Psoas muscle (tissue), 7 donors: ENCODE measurements at regions not wholly inside any gene's neighbourhood (a gene's known extent, or its start where the extent isn't known, plus 50 kb on each side); places are given as distances from the start of the nearest gene placed in this dataset.

Experiments used
- ATAC-seq, 4 donors: fragments of 200-7000 bp; cut with Tn5 transposase; one replicate each; pipeline ENCODE4 v1.9.1; 2020; ENCODE audit warnings: moderate library complexity in 3 of 4, mild to moderate bottlenecking in 2 of 4
- DNase-seq, 2 donors: peaks; one replicate each; pipeline ENCODE4 v3.0.0-alpha.2; 2020
- H3K27ac ChIP-seq: fragments of 200-600 bp; one replicate; pipeline ENCODE4 v1.8.0; 2022
- H3K27me3 ChIP-seq, 3 donors: fragments of 200-600 bp in 1 of 3; one replicate each; pipeline versions ENCODE4 v1.6.1 to v1.8.0; 2013 to 2022; ENCODE audit warnings: low read length in 2 of 3, mild to moderate bottlenecking in 2 of 3, moderate library complexity in 1 of 3; ENCODE audit not compliant: insufficient read depth in 3 of 3
- H3K36me3 ChIP-seq, 2 donors: fragments of 200-600 bp in 1 of 2; one replicate each; pipeline versions ENCODE4 v1.6.1 to v1.8.0; 2013 to 2022; ENCODE audit warnings: low read depth in 1 of 2, mild to moderate bottlenecking in 1 of 2, moderate library complexity in 1 of 2; ENCODE audit not compliant: insufficient read depth in 1 of 2
- H3K4me1 ChIP-seq: fragments of 200-600 bp; one replicate; pipeline ENCODE4 v1.8.0; 2022
- H3K4me3 ChIP-seq: fragments of 200-600 bp; one replicate; pipeline ENCODE4 v1.8.0; 2022; ENCODE audit warnings: mild to moderate bottlenecking
- H3K9me3 ChIP-seq: fragments of 200-600 bp; one replicate; pipeline ENCODE4 v1.8.0; 2022
- WGBS, 3 donors: extraction: QIAGEN DNeasy Blood & Tissue Kit; methylation state at CpG; one replicate each; pipeline versions ENCODE4 v1.1.6 to v1.1.7; 2013; 5-methylcytosine and 5-hydroxymethylcytosine counted together
- intact Hi-C, 2 donors: fragments of 100-400 bp; cut with DNase I; formaldehyde crosslinking; loops; one replicate each; pipeline versions ENCODE4 v1.11.0 to v1.14.2; 2022
- TF ChIP-seq, protein P1 (sequence below): fragments of 200-600 bp; IDR thresholded peaks from one replicate; pipeline ENCODE4 v1.8.0; 2022; ENCODE audit warnings: antibody characterized with exemption
- donor health status: healthy with polysubstance abuse.
- donor health status: DM: no; HTN: no; CAD: no; lungs with moderate emphysema.
- donor health status: Bipolar disorder and iron deficiency.
- donor health status: healthy.
- donor health status: DM: yes; HTN: yes; CAD: no.
- donor health status: DM: no; HTN: no; CAD: no.
- donor health status: DM: yes; HTN: yes; CAD: no.

DNA sequence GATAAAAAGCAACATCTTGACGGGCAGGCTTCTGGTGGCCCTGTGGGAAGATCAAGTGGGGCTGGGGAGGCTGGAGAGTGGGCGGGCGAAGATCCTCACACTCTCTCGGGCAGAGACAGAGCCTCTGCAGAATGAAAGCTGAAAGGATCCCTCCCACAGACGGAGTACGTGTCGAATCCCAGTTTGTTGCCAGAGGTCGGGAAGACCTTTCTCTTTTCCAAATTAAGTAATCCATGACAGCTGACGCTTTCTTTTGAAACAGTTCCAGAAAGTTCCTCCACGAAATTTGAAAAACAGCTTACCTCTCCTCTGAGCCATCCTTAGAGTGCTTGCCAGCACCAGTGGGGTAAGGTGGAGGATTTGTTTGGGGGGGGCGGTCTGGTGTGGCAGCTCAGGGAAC, 155.6 kb upstream of the SMLR1 start:
- DNase-seq (peak; percentile 17 to 50), ATAC-seq (peak in 2 of 4 donors; percentile 54 to 61)
- WGBS, 3 donors = 26 to 36% (median 31%) methylated on average over 11 of the region's 11 CpGs
- intact Hi-C loops = no loop called here
- H3K27me3 ChIP-seq = no peaks in the 10 kb centered on the region
- H3K36me3 ChIP-seq = no peaks in the 10 kb centered on the region
- no peak overlapping the region for H3K4me3 ChIP-seq
- TF ChIP-seq, protein P1, sequence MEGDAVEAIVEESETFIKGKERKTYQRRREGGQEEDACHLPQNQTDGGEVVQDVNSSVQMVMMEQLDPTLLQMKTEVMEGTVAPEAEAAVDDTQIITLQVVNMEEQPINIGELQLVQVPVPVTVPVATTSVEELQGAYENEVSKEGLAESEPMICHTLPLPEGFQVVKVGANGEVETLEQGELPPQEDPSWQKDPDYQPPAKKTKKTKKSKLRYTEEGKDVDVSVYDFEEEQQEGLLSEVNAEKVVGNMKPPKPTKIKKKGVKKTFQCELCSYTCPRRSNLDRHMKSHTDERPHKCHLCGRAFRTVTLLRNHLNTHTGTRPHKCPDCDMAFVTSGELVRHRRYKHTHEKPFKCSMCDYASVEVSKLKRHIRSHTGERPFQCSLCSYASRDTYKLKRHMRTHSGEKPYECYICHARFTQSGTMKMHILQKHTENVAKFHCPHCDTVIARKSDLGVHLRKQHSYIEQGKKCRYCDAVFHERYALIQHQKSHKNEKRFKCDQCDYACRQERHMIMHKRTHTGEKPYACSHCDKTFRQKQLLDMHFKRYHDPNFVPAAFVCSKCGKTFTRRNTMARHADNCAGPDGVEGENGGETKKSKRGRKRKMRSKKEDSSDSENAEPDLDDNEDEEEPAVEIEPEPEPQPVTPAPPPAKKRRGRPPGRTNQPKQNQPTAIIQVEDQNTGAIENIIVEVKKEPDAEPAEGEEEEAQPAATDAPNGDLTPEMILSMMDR = no peak
- no peaks in the 10 kb centered on the region for H3K4me1 ChIP-seq
- H3K9me3 ChIP-seq = no peaks in the 10 kb centered on the region
- peak overlapping the region; percentile 40 for H3K27ac ChIP-seq

DNA sequence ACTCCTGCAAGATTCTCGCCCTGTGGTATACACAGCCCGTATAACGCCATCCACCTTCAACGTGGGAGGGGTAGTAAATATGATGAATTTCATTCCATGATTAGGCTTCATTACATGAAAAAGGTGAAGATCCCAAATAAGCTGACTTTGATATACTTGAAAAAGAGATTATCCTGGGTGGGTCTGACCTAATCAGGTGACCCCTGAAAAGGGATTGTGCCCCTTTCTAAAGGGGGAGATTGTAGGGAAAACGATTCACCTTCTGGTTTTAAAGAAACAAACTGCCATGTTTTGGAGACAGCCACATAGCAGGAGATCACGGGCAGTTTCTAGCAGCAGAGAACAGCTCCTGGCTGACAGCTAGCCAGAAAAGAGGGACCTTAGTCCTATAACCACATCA, 155.1 kb upstream of the SMLR1 start:
- intact Hi-C loops = no loop called here
- ATAC-seq (no peak), DNase-seq (no peak)
- no peaks in the 10 kb centered on the region for H3K9me3 ChIP-seq
- no peak overlapping the region for H3K4me3 ChIP-seq
- 91 to 93% (median 93%) methylated on average over 6 of the region's 6 CpGs for WGBS, 3 donors
- H3K36me3 ChIP-seq = no peaks in the 10 kb centered on the region
- no peaks in the 10 kb centered on the region for H3K4me1 ChIP-seq
- TF ChIP-seq, protein P1 = no peak
- H3K27me3 ChIP-seq = no peaks in the 10 kb centered on the region
- H3K27ac ChIP-seq = no peak overlapping the region

DNA sequence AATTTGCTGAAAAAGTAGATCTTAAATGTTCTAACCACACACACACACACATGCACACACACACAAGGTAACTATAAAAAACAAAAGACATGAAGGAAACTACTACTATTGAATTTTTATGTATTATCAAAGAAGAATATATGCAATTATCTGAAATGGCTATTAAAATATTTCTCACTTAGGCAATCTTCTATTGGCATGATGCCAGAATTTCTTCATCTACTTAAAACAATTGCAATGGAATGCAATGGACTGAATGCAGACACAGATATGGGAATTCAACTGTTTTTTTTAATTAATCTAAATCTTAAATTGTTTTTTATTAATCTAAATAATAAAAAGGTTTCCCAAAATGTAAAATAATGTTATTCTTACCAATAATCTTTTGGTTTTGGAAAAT, 152.6 kb upstream of the SMLR1 start:
- intact Hi-C loops = no loop called here

DNA sequence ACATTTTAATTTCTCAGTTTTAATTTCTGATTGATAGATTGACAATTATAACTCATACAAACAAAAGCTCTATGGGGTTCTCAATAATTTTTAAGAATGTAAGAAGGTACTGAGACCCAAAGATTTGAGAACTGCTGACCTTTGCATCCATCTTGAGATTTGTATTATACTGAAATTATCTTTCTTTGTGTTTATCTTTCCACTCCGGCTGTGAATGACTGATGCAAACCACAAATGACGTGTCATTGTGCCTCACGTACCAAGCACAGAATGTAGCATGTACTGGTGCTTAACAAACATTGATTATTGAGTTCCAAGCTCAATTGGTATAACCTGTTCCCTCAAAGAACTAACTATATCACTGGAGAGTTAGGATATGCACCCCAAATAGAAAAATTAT, 152.1 kb upstream of the SMLR1 start:
- 82 to 89% (median 87%) methylated on average over 3 of the region's 3 CpGs for WGBS, 3 donors
- ATAC-seq (no peak), DNase-seq (no peak)
- no peaks in the 10 kb centered on the region for H3K36me3 ChIP-seq
- H3K9me3 ChIP-seq = no peaks in the 10 kb centered on the region
- no peak overlapping the region for H3K4me3 ChIP-seq
- TF ChIP-seq, protein P1 = no peak
- no peaks in the 10 kb centered on the region for H3K27me3 ChIP-seq
- no peaks in the 10 kb centered on the region for H3K4me1 ChIP-seq
- intact Hi-C loops = no loop called here
- no peak overlapping the region for H3K27ac ChIP-seq

More for the DNA sequence above, 152.6 kb upstream of the SMLR1 start:
- TF ChIP-seq, protein P1 = no peak
- no peak for ATAC-seq
- Histone ChIP-seq H3K27ac (no peak overlapping the region), H3K27me3 (no peaks in the 10 kb centered on the region), H3K9me3 (no peaks in the 10 kb centered on the region), H3K4me3 (no peak overlapping the region), H3K4me1 (no peaks in the 10 kb centered on the region), H3K36me3 (no peaks in the 10 kb centered on the region)
- no peak for DNase-seq

DNA sequence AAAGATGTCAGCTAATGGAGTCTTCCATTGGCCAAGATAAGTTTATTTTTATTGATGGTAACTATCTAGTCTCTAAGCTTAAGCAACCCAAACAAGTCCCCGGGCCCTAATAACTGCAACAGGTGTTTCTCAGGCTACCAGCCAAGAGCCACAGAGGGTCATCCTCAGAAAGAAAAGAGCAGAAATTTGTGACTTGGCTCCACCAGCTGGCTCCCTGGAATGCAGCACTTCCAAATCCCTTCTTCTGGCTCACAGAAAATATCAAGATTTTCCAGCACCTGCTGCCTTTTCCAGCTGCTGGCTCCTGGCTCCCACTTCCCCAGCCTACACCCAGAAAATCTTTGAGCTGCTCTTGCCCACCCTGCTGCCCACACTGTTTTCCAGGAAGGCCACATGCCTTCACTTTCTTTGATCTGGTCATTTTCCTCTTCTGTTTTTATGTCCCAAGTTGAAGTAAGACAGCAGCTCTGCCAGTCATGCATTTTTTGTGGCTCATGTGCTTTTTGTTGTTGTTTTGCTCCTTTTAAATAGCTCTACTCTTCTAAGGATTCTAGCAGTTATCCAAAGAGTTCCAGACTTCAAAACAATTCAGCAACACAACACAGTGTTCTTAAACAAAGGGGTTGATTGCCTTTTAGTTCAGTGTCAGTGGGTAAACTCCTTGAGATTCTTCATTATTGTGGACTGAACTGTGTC, 151.0 kb upstream of the SMLR1 start:
- H3K4me1 ChIP-seq = no peaks in the 10 kb centered on the region
- TF ChIP-seq, protein P1 = no peak
- ATAC-seq (no peak), DNase-seq (no peak)
- intact Hi-C loops = no loop called here
- no peaks in the 10 kb centered on the region for H3K9me3 ChIP-seq
- H3K27me3 ChIP-seq = no peaks in the 10 kb centered on the region
- H3K27ac ChIP-seq = no peak overlapping the region
- H3K36me3 ChIP-seq = no peaks in the 10 kb centered on the region
- no peak overlapping the region for H3K4me3 ChIP-seq
- 12 to 20% (median 15%) methylated on average over 1 of the region's 1 CpG for WGBS, 3 donors
